ENCODE measurements at regions not wholly inside any gene's neighbourhood (a gene's known extent, or its start where the extent isn't known, plus 50 kb on each side); places are given as distances from the start of the nearest gene placed in this dataset.

DNA sequence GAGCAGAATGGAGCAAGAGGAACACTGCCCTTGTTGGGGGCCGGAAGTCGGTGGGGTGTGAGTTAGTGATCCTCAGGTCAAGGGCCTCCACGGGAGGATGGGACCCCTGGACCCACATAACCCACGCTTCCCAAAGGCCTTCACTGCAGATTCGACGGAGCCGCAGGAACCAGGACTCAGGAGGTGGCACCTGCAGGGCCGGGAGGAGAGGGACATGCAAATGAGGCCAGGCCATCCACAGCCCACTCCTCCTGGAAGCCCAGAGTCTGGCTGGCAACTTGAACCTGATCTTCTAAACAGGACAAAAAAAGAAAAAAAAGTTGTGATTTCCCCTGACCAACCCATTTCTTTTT, 299.9 kb downstream of the SOX9 start:
- TF ChIP-seq MAFK (IDR thresholded peaks at IDR 0.05; ENCODE audit: partially characterized antibody) (no peak), NPAS2 (CRISPR knock-in tag; IDR thresholded peaks at IDR 0.05; ENCODE audit: borderline replicate concordance) (no peak), CHD4 (IDR thresholded peaks at IDR 0.05; ENCODE audit: borderline replicate concordance) (no peak)
- TF ChIP-seq, protein P1, sequence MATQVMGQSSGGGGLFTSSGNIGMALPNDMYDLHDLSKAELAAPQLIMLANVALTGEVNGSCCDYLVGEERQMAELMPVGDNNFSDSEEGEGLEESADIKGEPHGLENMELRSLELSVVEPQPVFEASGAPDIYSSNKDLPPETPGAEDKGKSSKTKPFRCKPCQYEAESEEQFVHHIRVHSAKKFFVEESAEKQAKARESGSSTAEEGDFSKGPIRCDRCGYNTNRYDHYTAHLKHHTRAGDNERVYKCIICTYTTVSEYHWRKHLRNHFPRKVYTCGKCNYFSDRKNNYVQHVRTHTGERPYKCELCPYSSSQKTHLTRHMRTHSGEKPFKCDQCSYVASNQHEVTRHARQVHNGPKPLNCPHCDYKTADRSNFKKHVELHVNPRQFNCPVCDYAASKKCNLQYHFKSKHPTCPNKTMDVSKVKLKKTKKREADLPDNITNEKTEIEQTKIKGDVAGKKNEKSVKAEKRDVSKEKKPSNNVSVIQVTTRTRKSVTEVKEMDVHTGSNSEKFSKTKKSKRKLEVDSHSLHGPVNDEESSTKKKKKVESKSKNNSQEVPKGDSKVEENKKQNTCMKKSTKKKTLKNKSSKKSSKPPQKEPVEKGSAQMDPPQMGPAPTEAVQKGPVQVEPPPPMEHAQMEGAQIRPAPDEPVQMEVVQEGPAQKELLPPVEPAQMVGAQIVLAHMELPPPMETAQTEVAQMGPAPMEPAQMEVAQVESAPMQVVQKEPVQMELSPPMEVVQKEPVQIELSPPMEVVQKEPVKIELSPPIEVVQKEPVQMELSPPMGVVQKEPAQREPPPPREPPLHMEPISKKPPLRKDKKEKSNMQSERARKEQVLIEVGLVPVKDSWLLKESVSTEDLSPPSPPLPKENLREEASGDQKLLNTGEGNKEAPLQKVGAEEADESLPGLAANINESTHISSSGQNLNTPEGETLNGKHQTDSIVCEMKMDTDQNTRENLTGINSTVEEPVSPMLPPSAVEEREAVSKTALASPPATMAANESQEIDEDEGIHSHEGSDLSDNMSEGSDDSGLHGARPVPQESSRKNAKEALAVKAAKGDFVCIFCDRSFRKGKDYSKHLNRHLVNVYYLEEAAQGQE (IDR thresholded peaks at IDR 0.05): no peak
- TF ChIP-seq, protein P2, sequence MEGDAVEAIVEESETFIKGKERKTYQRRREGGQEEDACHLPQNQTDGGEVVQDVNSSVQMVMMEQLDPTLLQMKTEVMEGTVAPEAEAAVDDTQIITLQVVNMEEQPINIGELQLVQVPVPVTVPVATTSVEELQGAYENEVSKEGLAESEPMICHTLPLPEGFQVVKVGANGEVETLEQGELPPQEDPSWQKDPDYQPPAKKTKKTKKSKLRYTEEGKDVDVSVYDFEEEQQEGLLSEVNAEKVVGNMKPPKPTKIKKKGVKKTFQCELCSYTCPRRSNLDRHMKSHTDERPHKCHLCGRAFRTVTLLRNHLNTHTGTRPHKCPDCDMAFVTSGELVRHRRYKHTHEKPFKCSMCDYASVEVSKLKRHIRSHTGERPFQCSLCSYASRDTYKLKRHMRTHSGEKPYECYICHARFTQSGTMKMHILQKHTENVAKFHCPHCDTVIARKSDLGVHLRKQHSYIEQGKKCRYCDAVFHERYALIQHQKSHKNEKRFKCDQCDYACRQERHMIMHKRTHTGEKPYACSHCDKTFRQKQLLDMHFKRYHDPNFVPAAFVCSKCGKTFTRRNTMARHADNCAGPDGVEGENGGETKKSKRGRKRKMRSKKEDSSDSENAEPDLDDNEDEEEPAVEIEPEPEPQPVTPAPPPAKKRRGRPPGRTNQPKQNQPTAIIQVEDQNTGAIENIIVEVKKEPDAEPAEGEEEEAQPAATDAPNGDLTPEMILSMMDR (IDR thresholded peaks at IDR 0.05): no peak
